Lower leg skin (tissue), 4 donors: ENCODE measurements at regions not wholly inside any gene's neighbourhood (a gene's known extent, or its start where the extent isn't known, plus 50 kb on each side); places are given as distances from the start of the nearest gene placed in this dataset.

Source experiments
- DNase-seq, 2 donors: peaks; one replicate each; pipeline ENCODE4 v3.0.0-alpha.2; 2019; ENCODE audit warnings: low spot score in 2 of 2
- H3K4me3 ChIP-seq: fragments of 200-600 bp; sonication (generic); 2 replicates; pipeline ENCODE4 v1.5.1; 2017; ENCODE audit warnings: mild to moderate bottlenecking, low read depth; ENCODE audit not compliant: poor library complexity, severe bottlenecking
- CTCF ChIP-seq, 3 donors: fragments of 450-650 bp; IDR thresholded peaks; one replicate each; pipeline ENCODE4 v1.5.1; 2016; ENCODE audit warnings: antibody characterized with exemption in 3 of 3, mild to moderate bottlenecking in 3 of 3, moderate library complexity in 2 of 3
- POLR2A ChIP-seq, 2 donors: fragments of 450-650 bp; IDR thresholded peaks; one replicate each; pipeline ENCODE4 v1.6.1; 2016 to 2017; ENCODE audit warnings: antibody characterized with exemption in 2 of 2, mild to moderate bottlenecking in 1 of 2, moderate library complexity in 1 of 2
- WGBS, 2 donors: methylation state at CpG; one replicate each; pipeline ENCODE4 v1.1.5; 2018; 5-methylcytosine and 5-hydroxymethylcytosine counted together
- intact Hi-C: fragments of 100-400 bp; cut with DNase I; formaldehyde crosslinking; loops from one replicate; pipeline ENCODE4 v1.15.0; 2023; ENCODE audit warnings: low total_unique reads

GRCh38 chr11:30758012-30758411, 171.9 kb upstream of the MPPED2 start:
- TF ChIP-seq POLR2A (IDR thresholded peaks at IDR 0.05): no peak
- TF ChIP-seq CTCF (IDR thresholded peaks at IDR 0.05): no peak
- 69 to 79% methylated on average over 3 of the region's 3 CpGs for WGBS, 2 donors
- DNase-seq: no peak
- no peak overlapping the region for H3K4me3 ChIP-seq
- intact Hi-C loops: no loop called here

- H3K4me3 ChIP-seq: no peak overlapping the region
- intact Hi-C loops: no loop called here
- 33 to 60% methylated on average over 2 of the region's 2 CpGs for WGBS, 2 donors
- no peak for TF ChIP-seq POLR2A (IDR thresholded peaks at IDR 0.05)
- no peak for TF ChIP-seq CTCF (IDR thresholded peaks at IDR 0.05)
- DNase-seq: no peak
Observed at GRCh38 chr11:30753994-30754393, 167.8 kb upstream of the MPPED2 start.

GRCh38 chr11:30753504-30753903, 167.4 kb upstream of the MPPED2 start:
- WGBS, 2 donors: 71 to 73% methylated on average over 5 of the region's 5 CpGs
- TF ChIP-seq POLR2A (IDR thresholded peaks at IDR 0.05): no peak
- intact Hi-C loops: no loop called here
- H3K4me3 ChIP-seq: no peak overlapping the region
- no peak for DNase-seq

- intact Hi-C loops: no loop called here
- H3K4me3 ChIP-seq: no peak overlapping the region
- DNase-seq: no peak
- 50 to 57% methylated on average over 2 of the region's 2 CpGs for WGBS, 2 donors
- TF ChIP-seq CTCF (IDR thresholded peaks at IDR 0.05) (no peak), POLR2A (IDR thresholded peaks at IDR 0.05) (no peak)
Observed at GRCh38 chr11:30749268-30749667, 163.1 kb upstream of the MPPED2 start.

GRCh38 chr11:30741039-30741550, 154.9 kb upstream of the MPPED2 start:
- H3K4me3 ChIP-seq: no peak overlapping the region
- peak in 1 of 2 donors; percentile 17 for DNase-seq
- TF ChIP-seq CTCF (IDR thresholded peaks at IDR 0.05): no peak
- 50% methylated on average over 10 of the region's 10 CpGs for WGBS, 2 donors
- intact Hi-C loops: no loop called here

- H3K4me3 ChIP-seq: no peak overlapping the region
- no peak for DNase-seq
- whole genome bisulfite sequencing, 2 donors: 48 to 52% methylated on average over 1 of the region's 1 CpG
- TF ChIP-seq CTCF (IDR thresholded peaks at IDR 0.05) (no peak), POLR2A (IDR thresholded peaks at IDR 0.05) (no peak)
- intact Hi-C loops: no loop called here
Observed at GRCh38 chr11:30740091-30740490, 153.9 kb upstream of the MPPED2 start.
